Endothelial cell of umbilical vein (primary cell): ENCODE measurements at regions not wholly inside any gene's neighbourhood (a gene's known extent, or its start where the extent isn't known, plus 50 kb on each side); places are given as distances from the start of the nearest gene placed in this dataset.

Experiments used
- BruUV-seq: library from RNA; stranded (reverse); fragments of 400-500 nt; replicated peaks from 2 replicates; lab custom pipeline; 2021; lab: Mats Ljungman, UMichigan
- CTCF ChIA-PET: fragments of 300-600, 350-600 bp; sonication (Branson Sonifier 250); formaldehyde crosslinking; loops from one replicate; lab custom pipeline; 2021; ENCODE audit warnings: antibody characterized with exemption, inconsistent platforms; lab: Charles Lee
- POLR2A ChIA-PET: fragments of 300-600, 350-600 bp; sonication (Branson Sonifier 250); formaldehyde crosslinking; loops from one replicate; lab custom pipeline; 2021; ENCODE audit warnings: antibody characterized with exemption, inconsistent platforms; lab: Charles Lee
- DNase-seq: peaks from one replicate; pipeline ENCODE4 v3.0.0-alpha.2; 2011; ENCODE audit warnings: low read depth, low spot score
- FAIRE-seq: peaks from 2 replicates; lab custom pipeline; 2011; peaks lifted over from hg19 to GRCh38; lab: Jason Lieb, UNC
- H2AFZ ChIP-seq: 2 replicates; pipeline ENCODE4 v1.6.0; 2012; ENCODE audit warnings: low read depth, low read length, control low read depth, inconsistent platforms
- H3K27ac ChIP-seq: 2 replicates; pipeline ENCODE4 v1.5.1; 2011; ENCODE audit warnings: low read depth, mild to moderate bottlenecking, control low read depth, low read length, moderate library complexity; ENCODE audit not compliant: insufficient read depth
- H3K27me3 ChIP-seq, 2 experiments: 2 replicates each; pipeline versions ENCODE4 v1.6.0 to v1.6.1; 2011; ENCODE audit warnings: low read length in 2 of 2, mixed read lengths in 1 of 2; ENCODE audit not compliant: control insufficient read depth in 2 of 2, insufficient read depth in 2 of 2
- H3K36me3 ChIP-seq, 2 experiments: 2 replicates in 1 of 2; 3 replicates in 1 of 2; pipeline ENCODE4 v1.5.1; 2011; ENCODE audit warnings: low read length in 2 of 2, mild to moderate bottlenecking in 1 of 2, moderate library complexity in 1 of 2; ENCODE audit not compliant: control insufficient read depth in 2 of 2, insufficient read depth in 2 of 2; ENCODE audit errors: extremely low read depth in 1 of 2
- H3K4me1 ChIP-seq: 3 replicates; pipeline ENCODE4 v1.5.1; 2011; ENCODE audit warnings: mild to moderate bottlenecking, low read length; ENCODE audit not compliant: control insufficient read depth, insufficient read depth; ENCODE audit errors: extremely low read depth
- H3K4me2 ChIP-seq: 2 replicates; pipeline ENCODE4 v1.6.1; 2011; ENCODE audit warnings: low read length, control low read depth, mixed read lengths; ENCODE audit not compliant: insufficient read depth
- H3K4me3 ChIP-seq, 3 experiments: fragments of 200-600 bp in 1 of 3; sonication (generic), shearing (Covaris generic) in 1 of 3; replicated peaks in 1 of 3; 2 replicates each; pipeline ENCODE4 v1.5.1; 2011 to 2016; ENCODE audit warnings: control low read depth in 3 of 3, low read length in 3 of 3, mild to moderate bottlenecking in 2 of 3, inconsistent platforms in 1 of 3, low read depth in 1 of 3, moderate library complexity in 1 of 3; ENCODE audit not compliant: insufficient read depth in 1 of 3
- H3K79me2 ChIP-seq: 2 replicates; pipeline ENCODE4 v1.6.0; 2012; ENCODE audit warnings: low read length, inconsistent platforms; ENCODE audit not compliant: control insufficient read depth, insufficient read depth
- H3K9ac ChIP-seq: replicated peaks from 2 replicates; pipeline ENCODE3; 2011; ENCODE audit warnings: low read length, control low read depth; ENCODE audit not compliant: insufficient read depth; ENCODE audit errors: extremely low read depth
- H3K9me1 ChIP-seq: replicated peaks from 3 replicates; pipeline ENCODE4 v1.6.0; 2011; ENCODE audit warnings: mild to moderate bottlenecking, low read length; ENCODE audit not compliant: control insufficient read depth, insufficient read depth; ENCODE audit errors: extremely low read depth
- H3K9me3 ChIP-seq: replicated peaks from 2 replicates; pipeline ENCODE4 v1.5.1; 2012; ENCODE audit warnings: low read length, inconsistent platforms; ENCODE audit not compliant: control insufficient read depth, insufficient read depth
- H4K20me1 ChIP-seq: replicated peaks from 2 replicates; pipeline ENCODE3; 2011; ENCODE audit warnings: mild to moderate bottlenecking, low read length; ENCODE audit not compliant: control insufficient read depth, insufficient read depth; ENCODE audit errors: extremely low read depth
- FOS ChIP-seq: IDR thresholded peaks from 2 replicates; pipeline ENCODE4 v1.6.1; 2011; ENCODE audit warnings: mild to moderate bottlenecking, low read length, moderate library complexity, borderline replicate concordance; ENCODE audit not compliant: insufficient read depth
- GATA2 ChIP-seq: IDR thresholded peaks from 2 replicates; pipeline ENCODE4 v1.7.0; 2011; ENCODE audit warnings: low read depth, mild to moderate bottlenecking, moderate library complexity, mixed read lengths, low read length; ENCODE audit not compliant: insufficient read length, insufficient read depth
- JUN ChIP-seq: IDR thresholded peaks from 2 replicates; pipeline ENCODE4 v1.6.1; 2011; ENCODE audit warnings: borderline replicate concordance, low read depth; ENCODE audit not compliant: insufficient read length, insufficient read depth
- MYC ChIP-seq: IDR thresholded peaks from one replicate; pipeline ENCODE4 v1.6.1; 2011; ENCODE audit warnings: mild to moderate bottlenecking, low read depth, low read length
- POLR2A ChIP-seq: IDR thresholded peaks from 2 replicates; pipeline ENCODE4 v1.6.1; 2012; ENCODE audit warnings: low read depth, mild to moderate bottlenecking, control low read depth, low read length
- POLR2AphosphoS5 ChIP-seq: IDR thresholded peaks from 2 replicates; pipeline ENCODE4 v1.6.1; 2012; ENCODE audit warnings: low read depth, mild to moderate bottlenecking, control low read depth, low read length, moderate library complexity; ENCODE audit not compliant: insufficient read depth
- dilution Hi-C: fragments of 300-500 bp; cut with MboI; formaldehyde crosslinking; loops from one replicate; pipeline ENCODE4 v1.15.0; 2019; ENCODE audit warnings: low sequenced_read_pairs; ENCODE audit not compliant: extremely low pct_ligation_motif_present
- intact Hi-C: fragments of 100-400 bp; cut with micrococcal nuclease; formaldehyde crosslinking; loops from one replicate; pipeline ENCODE4 v1.10.0; 2022
- TF ChIP-seq, protein P1 (sequence below), 2 donors: IDR thresholded peaks; 1 replicate in 1 of 2; 2 replicates in 1 of 2; pipeline ENCODE4 v1.5.1; 2011; ENCODE audit warnings: low read length in 2 of 2, mild to moderate bottlenecking in 2 of 2, moderate library complexity in 2 of 2, control low read depth in 1 of 2, inconsistent platforms in 1 of 2, low read depth in 1 of 2; ENCODE audit not compliant: insufficient read depth in 1 of 2; ENCODE audit errors: extremely low read depth in 1 of 2

- no peaks in the 10 kb centered on the region for H3K4me1 ChIP-seq
- TF ChIP-seq, protein P1, sequence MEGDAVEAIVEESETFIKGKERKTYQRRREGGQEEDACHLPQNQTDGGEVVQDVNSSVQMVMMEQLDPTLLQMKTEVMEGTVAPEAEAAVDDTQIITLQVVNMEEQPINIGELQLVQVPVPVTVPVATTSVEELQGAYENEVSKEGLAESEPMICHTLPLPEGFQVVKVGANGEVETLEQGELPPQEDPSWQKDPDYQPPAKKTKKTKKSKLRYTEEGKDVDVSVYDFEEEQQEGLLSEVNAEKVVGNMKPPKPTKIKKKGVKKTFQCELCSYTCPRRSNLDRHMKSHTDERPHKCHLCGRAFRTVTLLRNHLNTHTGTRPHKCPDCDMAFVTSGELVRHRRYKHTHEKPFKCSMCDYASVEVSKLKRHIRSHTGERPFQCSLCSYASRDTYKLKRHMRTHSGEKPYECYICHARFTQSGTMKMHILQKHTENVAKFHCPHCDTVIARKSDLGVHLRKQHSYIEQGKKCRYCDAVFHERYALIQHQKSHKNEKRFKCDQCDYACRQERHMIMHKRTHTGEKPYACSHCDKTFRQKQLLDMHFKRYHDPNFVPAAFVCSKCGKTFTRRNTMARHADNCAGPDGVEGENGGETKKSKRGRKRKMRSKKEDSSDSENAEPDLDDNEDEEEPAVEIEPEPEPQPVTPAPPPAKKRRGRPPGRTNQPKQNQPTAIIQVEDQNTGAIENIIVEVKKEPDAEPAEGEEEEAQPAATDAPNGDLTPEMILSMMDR (IDR thresholded peaks at IDR 0.05; ENCODE audit: extremely low read depth in 1 of 2, insufficient read depth in 1 of 2, low read depth in 1 of 2, low read length in 2 of 2) = no peak
- TF ChIP-seq POLR2AphosphoS5 (no peak), POLR2A (no peak), GATA2 (no peak), MYC (no peak), FOS (no peak), JUN (no peak)
- DNase-seq (no peak), FAIRE-seq (no peak)
- H3K9me1 ChIP-seq = no peaks in the 10 kb centered on the region
- no peak overlapping the region for H3K4me3 ChIP-seq
- H3K9me3 ChIP-seq = peaks cover 8% of the 10 kb centered on the region
- H3K27me3 ChIP-seq = no peaks in the 10 kb centered on the region
- no peaks in the 10 kb centered on the region for H4K20me1 ChIP-seq
- H3K79me2 ChIP-seq = no peaks in the 10 kb centered on the region
- H3K9ac ChIP-seq = no peak overlapping the region
- no peak overlapping the region for H3K4me2 ChIP-seq
- no peak overlapping the region for H3K27ac ChIP-seq
- H2AFZ ChIP-seq = no peak overlapping the region
- dilution Hi-C loops (no loop called here), intact Hi-C loops (no loop called here)
- no TSS peak for BruUV-seq
- CTCF ChIA-PET = no interaction called here
- POLR2A ChIA-PET = no interaction called here
- no peaks in the 10 kb centered on the region for H3K36me3 ChIP-seq
Observed at GRCh38 chr4:189001283-189001970, 862.2 kb downstream of the TRIML1 start.
